GM23248 (cell line): ENCODE measurements at regions not wholly inside any gene's neighbourhood (a gene's known extent, or its start where the extent isn't known, plus 50 kb on each side); places are given as distances from the start of the nearest gene placed in this dataset.

Experiments used
- EZH2 ChIP-seq: fragments of 200-600 bp; sonication (generic); IDR thresholded peaks from 2 replicates; pipeline ENCODE4 v1.6.1; 2018; ENCODE audit warnings: antibody characterized with exemption, mild to moderate bottlenecking; ENCODE audit not compliant: insufficient read depth, poor library complexity, severe bottlenecking
- EZH2phosphoT487 ChIP-seq: fragments of 200-600 bp; sonication (generic); IDR thresholded peaks from 2 replicates; pipeline ENCODE4 v1.6.1; 2018; ENCODE audit warnings: antibody characterized with exemption, moderate library complexity, mild to moderate bottlenecking, low read depth; ENCODE audit not compliant: insufficient read depth

GRCh38 chr11:47923667-47924066 lies 56.7 kb upstream of the PTPRJ start:
- TF ChIP-seq EZH2 (no peak), EZH2phosphoT487 (no peak)
